ENCODE measurements at regions not wholly inside any gene's neighbourhood (a gene's known extent, or its start where the extent isn't known, plus 50 kb on each side); places are given as distances from the start of the nearest gene placed in this dataset.

DNA sequence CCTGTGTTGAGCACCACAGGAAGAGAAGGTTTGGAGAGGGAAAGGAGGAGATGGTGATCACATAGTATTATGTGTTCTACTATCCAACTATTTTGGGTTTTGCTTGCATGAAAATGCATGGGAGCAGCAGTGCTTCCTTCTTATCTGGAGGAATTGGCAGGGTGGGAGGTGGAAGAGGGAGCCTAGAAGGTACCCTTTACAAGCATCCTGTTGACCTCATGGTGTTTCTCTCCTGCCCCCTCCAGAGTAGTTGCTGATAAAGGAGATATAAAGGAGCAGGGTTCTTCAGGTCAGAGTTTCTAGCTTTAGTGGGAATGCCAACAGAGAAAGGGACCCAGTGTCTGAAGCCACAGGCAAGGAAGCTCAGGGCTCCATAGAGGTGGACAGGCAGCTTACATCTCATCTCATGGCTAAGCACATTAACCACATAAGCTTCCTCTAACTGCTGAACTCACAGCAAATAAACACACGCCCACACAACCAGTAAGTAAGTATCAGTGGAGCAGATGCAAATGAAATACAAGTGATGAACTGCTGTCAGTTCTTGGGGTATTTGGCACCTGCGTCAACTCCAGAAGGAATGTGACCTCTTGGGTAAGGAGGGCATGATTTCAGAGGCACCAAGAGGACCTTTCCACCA lies 174.2 kb upstream of the SLC38A2 start:
- TF ChIP-seq, protein P1, sequence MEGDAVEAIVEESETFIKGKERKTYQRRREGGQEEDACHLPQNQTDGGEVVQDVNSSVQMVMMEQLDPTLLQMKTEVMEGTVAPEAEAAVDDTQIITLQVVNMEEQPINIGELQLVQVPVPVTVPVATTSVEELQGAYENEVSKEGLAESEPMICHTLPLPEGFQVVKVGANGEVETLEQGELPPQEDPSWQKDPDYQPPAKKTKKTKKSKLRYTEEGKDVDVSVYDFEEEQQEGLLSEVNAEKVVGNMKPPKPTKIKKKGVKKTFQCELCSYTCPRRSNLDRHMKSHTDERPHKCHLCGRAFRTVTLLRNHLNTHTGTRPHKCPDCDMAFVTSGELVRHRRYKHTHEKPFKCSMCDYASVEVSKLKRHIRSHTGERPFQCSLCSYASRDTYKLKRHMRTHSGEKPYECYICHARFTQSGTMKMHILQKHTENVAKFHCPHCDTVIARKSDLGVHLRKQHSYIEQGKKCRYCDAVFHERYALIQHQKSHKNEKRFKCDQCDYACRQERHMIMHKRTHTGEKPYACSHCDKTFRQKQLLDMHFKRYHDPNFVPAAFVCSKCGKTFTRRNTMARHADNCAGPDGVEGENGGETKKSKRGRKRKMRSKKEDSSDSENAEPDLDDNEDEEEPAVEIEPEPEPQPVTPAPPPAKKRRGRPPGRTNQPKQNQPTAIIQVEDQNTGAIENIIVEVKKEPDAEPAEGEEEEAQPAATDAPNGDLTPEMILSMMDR (IDR thresholded peaks at IDR 0.05): no peak
- TF ChIP-seq POLR2AphosphoS5 (IDR thresholded peaks at IDR 0.05; ENCODE audit: insufficient read depth in 1 of 2, low read depth in 1 of 2) (no peak), POLR2A (IDR thresholded peaks at IDR 0.05) (no peak)

All from vagina (tissue), 2 donors.